ENCODE measurements at regions not wholly inside any gene's neighbourhood (a gene's known extent, or its start where the extent isn't known, plus 50 kb on each side); places are given as distances from the start of the nearest gene placed in this dataset.

GRCh38 chr15:61681676-61682075 lies 378.6 kb downstream of the VPS13C start:
- DNase-seq (ENCODE audit: low spot score): no peak

GRCh38 chr15:61681038-61681418 lies 379.2 kb downstream of the VPS13C start:
- DNase-seq (ENCODE audit: low spot score): peak; percentile 30

GRCh38 chr15:61680260-61681037 lies 379.8 kb downstream of the VPS13C start:
- no peak for DNase-seq (ENCODE audit: low spot score)

- DNase-seq (ENCODE audit: low spot score): no peak
Observed at GRCh38 chr15:61671736-61672135, 388.5 kb downstream of the VPS13C start.

- no peak for DNase-seq (ENCODE audit: low spot score)
Observed at GRCh38 chr15:61668444-61668843, 391.8 kb downstream of the VPS13C start.

GRCh38 chr15:61661791-61662190 lies 398.5 kb downstream of the VPS13C start:
- DNase-seq (ENCODE audit: low spot score): no peak

GRCh38 chr15:61660579-61660978 lies 399.7 kb downstream of the VPS13C start:
- no peak for DNase-seq (ENCODE audit: low spot score)

GRCh38 chr15:61659566-61660190 lies 400.6 kb downstream of the VPS13C start:
- no peak for DNase-seq (ENCODE audit: low spot score)

- DNase-seq (ENCODE audit: low spot score): no peak
Observed at GRCh38 chr15:61657461-61657860, 402.8 kb downstream of the VPS13C start.

- DNase-seq (ENCODE audit: low spot score): no peak
Observed at GRCh38 chr15:61656391-61656790, 403.9 kb downstream of the VPS13C start.

GRCh38 chr15:61655881-61656280 lies 404.4 kb downstream of the VPS13C start:
- no peak for DNase-seq (ENCODE audit: low spot score)

- DNase-seq (ENCODE audit: low spot score): no peak
Observed at GRCh38 chr15:61654918-61655317, 405.3 kb downstream of the VPS13C start.

- DNase-seq (ENCODE audit: low spot score): no peak
Observed at GRCh38 chr15:61654002-61654740, 406.1 kb downstream of the VPS13C start.

GRCh38 chr15:61653110-61653509 lies 407.1 kb downstream of the VPS13C start:
- DNase-seq (ENCODE audit: low spot score): no peak

GRCh38 chr15:61651267-61651666 lies 409.0 kb downstream of the VPS13C start:
- no peak for DNase-seq (ENCODE audit: low spot score)

- DNase-seq (ENCODE audit: low spot score): no peak
Observed at GRCh38 chr15:61649046-61649445, 411.2 kb downstream of the VPS13C start.

- DNase-seq (ENCODE audit: low spot score): no peak
Observed at GRCh38 chr15:61644550-61644949, 415.4 kb upstream of the RORA start.

- DNase-seq (ENCODE audit: low spot score): no peak
Observed at GRCh38 chr15:61641645-61642044, 412.5 kb upstream of the RORA start.

- no peak for DNase-seq (ENCODE audit: low spot score)
Observed at GRCh38 chr15:61640756-61641155, 411.7 kb upstream of the RORA start.

GRCh38 chr15:61639491-61639890 lies 410.4 kb upstream of the RORA start:
- no peak for DNase-seq (ENCODE audit: low spot score)

- no peak for DNase-seq (ENCODE audit: low spot score)
Observed at GRCh38 chr15:61634837-61635236, 405.7 kb upstream of the RORA start.

GRCh38 chr15:61633951-61634350 lies 404.8 kb upstream of the RORA start:
- DNase-seq (ENCODE audit: low spot score): no peak

GRCh38 chr15:61629269-61629668 lies 400.2 kb upstream of the RORA start:
- no peak for DNase-seq (ENCODE audit: low spot score)
